ENCODE measurements at regions not wholly inside any gene's neighbourhood (a gene's known extent, or its start where the extent isn't known, plus 50 kb on each side); places are given as distances from the start of the nearest gene placed in this dataset.

DNA sequence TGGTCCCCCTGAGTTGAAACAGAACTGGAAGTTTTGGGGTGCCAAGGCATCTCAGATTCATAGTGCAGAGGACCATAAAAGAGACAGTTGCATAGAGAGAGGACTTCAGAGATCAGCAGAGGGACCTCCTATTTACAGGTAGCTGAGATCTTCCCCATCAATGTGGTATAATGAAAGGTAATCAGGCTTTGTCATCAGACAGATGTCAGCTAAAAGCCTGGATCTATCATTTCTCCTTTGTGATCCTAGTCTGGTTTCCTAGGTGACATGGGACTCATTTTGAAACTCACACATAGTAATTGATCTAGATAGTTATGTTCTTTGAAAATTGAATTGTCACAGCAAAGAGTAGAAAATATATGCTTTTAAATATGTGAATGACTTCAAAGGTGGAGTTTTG lies 443.5 kb upstream of the MAP2 start:
- no peaks in the 10 kb centered on the region for H3K36me3 Mint-ChIP-seq (ENCODE audit: low read depth)
- no peak overlapping the region for H3K4me3 Mint-ChIP-seq
- H3K27ac Mint-ChIP-seq (ENCODE audit: unreplicated experiment) = no peak overlapping the region
- no peak for DNase-seq (ENCODE audit: low read depth, low spot score)
- H3K27me3 Mint-ChIP-seq (ENCODE audit: low read depth) = no peaks in the 10 kb centered on the region
- no peaks in the 10 kb centered on the region for H3K4me1 Mint-ChIP-seq
- TF ChIP-seq, protein P1, sequence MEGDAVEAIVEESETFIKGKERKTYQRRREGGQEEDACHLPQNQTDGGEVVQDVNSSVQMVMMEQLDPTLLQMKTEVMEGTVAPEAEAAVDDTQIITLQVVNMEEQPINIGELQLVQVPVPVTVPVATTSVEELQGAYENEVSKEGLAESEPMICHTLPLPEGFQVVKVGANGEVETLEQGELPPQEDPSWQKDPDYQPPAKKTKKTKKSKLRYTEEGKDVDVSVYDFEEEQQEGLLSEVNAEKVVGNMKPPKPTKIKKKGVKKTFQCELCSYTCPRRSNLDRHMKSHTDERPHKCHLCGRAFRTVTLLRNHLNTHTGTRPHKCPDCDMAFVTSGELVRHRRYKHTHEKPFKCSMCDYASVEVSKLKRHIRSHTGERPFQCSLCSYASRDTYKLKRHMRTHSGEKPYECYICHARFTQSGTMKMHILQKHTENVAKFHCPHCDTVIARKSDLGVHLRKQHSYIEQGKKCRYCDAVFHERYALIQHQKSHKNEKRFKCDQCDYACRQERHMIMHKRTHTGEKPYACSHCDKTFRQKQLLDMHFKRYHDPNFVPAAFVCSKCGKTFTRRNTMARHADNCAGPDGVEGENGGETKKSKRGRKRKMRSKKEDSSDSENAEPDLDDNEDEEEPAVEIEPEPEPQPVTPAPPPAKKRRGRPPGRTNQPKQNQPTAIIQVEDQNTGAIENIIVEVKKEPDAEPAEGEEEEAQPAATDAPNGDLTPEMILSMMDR (conservative IDR thresholded peaks at IDR 0.05) = no peak
- no peaks in the 10 kb centered on the region for H3K9me3 Mint-ChIP-seq

DNA sequence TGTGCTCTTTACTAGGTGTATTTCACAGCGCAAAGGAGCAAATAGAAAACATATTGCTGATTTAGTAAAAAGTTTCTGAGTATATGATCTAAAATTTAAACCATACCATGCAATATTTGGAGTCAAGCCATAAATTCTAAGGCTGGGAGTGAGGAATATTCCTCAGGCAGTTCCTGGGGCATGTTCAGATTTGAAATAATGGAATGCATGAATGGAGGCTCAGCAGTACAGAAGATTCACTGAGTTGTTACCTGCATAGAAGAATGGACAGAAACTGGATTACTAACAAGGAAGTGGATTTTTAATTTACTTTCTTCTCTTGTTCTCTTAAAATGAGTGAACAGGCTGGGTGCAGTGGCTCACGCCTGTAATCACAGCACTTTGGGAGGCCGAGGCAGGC lies 441.0 kb upstream of the MAP2 start:
- TF ChIP-seq, protein P1 (conservative IDR thresholded peaks at IDR 0.05) = no peak
- H3K4me3 Mint-ChIP-seq = no peak overlapping the region
- H3K4me1 Mint-ChIP-seq = no peaks in the 10 kb centered on the region
- no peaks in the 10 kb centered on the region for H3K36me3 Mint-ChIP-seq (ENCODE audit: low read depth)
- no peaks in the 10 kb centered on the region for H3K27me3 Mint-ChIP-seq (ENCODE audit: low read depth)
- no peaks in the 10 kb centered on the region for H3K9me3 Mint-ChIP-seq
- H3K27ac Mint-ChIP-seq (ENCODE audit: unreplicated experiment) = no peak overlapping the region
- no peak for DNase-seq (ENCODE audit: low read depth, low spot score)

DNA sequence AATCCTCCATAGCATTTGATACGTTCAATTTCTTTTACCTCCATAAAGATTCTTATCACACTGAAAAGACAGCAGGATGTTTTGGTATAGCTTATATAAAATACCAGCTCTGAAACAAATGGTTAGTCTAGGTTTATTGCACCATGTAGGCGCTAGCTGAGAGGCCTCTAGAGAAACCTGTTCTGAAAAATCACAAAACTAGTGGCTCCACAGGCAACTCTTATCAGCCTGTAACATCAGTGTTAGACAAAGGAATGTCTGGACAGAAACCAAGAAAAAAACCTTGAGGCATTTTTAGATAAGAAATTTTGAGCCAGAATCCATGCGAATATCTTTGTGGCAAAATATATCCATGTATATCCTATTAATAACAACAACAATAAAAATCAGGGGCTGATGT lies 440.4 kb upstream of the MAP2 start:
- H3K4me3 Mint-ChIP-seq = no peak overlapping the region
- no peaks in the 10 kb centered on the region for H3K27me3 Mint-ChIP-seq (ENCODE audit: low read depth)
- no peaks in the 10 kb centered on the region for H3K36me3 Mint-ChIP-seq (ENCODE audit: low read depth)
- DNase-seq (ENCODE audit: low read depth, low spot score) = no peak
- no peak overlapping the region for H3K27ac Mint-ChIP-seq (ENCODE audit: unreplicated experiment)
- H3K4me1 Mint-ChIP-seq = no peaks in the 10 kb centered on the region
- H3K9me3 Mint-ChIP-seq = no peaks in the 10 kb centered on the region
- TF ChIP-seq, protein P1 (conservative IDR thresholded peaks at IDR 0.05) = no peak

DNA sequence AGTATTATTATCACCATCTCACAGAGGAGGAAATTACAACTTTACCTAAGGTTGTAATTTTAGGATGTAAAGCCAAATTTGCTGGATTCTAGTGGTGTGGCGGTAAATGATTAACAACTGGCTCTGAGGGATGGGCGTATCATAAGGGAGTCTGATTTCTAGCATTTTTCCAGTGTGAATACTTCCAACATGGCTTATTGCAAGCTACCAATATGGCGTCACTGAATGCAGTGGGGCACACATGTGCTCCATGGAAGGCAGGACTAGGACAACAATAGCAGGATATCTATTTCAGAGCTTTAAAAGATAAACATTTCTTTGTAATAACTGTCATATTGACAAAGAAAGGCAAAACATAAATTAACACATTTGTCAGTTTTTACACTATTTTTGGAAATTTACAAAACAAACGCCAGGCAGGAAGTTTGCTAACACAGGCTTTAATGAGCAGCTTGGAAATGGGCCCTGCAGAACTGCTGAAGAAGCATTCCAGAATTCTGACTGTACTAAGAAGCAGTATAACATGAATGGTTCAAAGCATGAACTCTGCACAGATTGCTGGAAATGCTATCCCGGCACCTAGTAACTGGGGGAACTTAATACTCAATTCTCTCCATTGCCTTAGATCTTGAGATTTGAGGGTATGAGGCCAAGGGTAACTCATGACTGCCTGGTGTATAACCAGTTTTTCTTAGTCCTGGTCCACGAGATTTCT lies 439.3 kb upstream of the MAP2 start:
- Mint-ChIP-seq H3K27me3 (ENCODE audit: low read depth) (no peaks in the 10 kb centered on the region), H3K4me1 (no peaks in the 10 kb centered on the region), H3K9me3 (no peaks in the 10 kb centered on the region), H3K27ac (ENCODE audit: unreplicated experiment) (no peak overlapping the region), H3K4me3 (no peak overlapping the region), H3K36me3 (ENCODE audit: low read depth) (no peaks in the 10 kb centered on the region)
- TF ChIP-seq, protein P1 (conservative IDR thresholded peaks at IDR 0.05) = no peak
- no peak for DNase-seq (ENCODE audit: low read depth, low spot score)

DNA sequence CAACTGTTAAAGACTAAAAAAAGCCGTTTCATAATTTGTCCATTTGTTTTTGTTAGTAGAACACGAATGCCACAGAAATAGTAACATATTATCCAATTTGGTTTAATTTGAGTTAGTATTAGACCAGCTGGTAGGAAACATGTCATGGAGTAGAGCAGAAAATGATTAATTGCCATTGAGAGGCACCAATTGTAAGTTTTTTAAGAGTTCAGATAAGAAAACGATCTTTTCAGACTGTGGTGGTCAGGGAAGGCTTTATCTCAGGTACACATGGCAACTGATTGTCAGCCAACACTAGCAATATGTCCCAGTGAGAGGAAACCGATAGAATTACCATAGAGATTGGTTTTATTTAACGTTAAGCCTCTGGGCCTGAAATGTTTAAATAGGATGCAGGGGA lies 438.2 kb upstream of the MAP2 start:
- H3K36me3 Mint-ChIP-seq (ENCODE audit: low read depth) = no peaks in the 10 kb centered on the region
- H3K4me1 Mint-ChIP-seq = no peaks in the 10 kb centered on the region
- H3K4me3 Mint-ChIP-seq = no peak overlapping the region
- no peaks in the 10 kb centered on the region for H3K9me3 Mint-ChIP-seq
- TF ChIP-seq, protein P1 (conservative IDR thresholded peaks at IDR 0.05) = no peak
- DNase-seq (ENCODE audit: low read depth, low spot score) = no peak
- no peaks in the 10 kb centered on the region for H3K27me3 Mint-ChIP-seq (ENCODE audit: low read depth)
- no peak overlapping the region for H3K27ac Mint-ChIP-seq (ENCODE audit: unreplicated experiment)

Measured in neural crest cell (in vitro differentiated cells).